BLaER1 treated with 17β-estradiol and CSF1 and Interleukin-3, amounts not matched to agents 10 nM and 100 nM (cell line): ENCODE measurements at regions not wholly inside any gene's neighbourhood (a gene's known extent, or its start where the extent isn't known, plus 50 kb on each side); places are given as distances from the start of the nearest gene placed in this dataset.

Experiments used
- H3K27ac ChIP-seq, 11 experiments: shearing (Covaris generic); formaldehyde crosslinking; 2 replicates each; pipeline ENCODE4 v1.8.1; 2022
- H3K27me3 ChIP-seq, 11 experiments: shearing (Covaris generic); formaldehyde crosslinking; 2 replicates each; pipeline ENCODE4 v1.8.1; 2022
- H3K36me3 ChIP-seq, 11 experiments: shearing (Covaris generic); formaldehyde crosslinking; 2 replicates each; pipeline ENCODE4 v1.8.1; 2022
- H3K4me1 ChIP-seq, 10 experiments: shearing (Covaris generic); formaldehyde crosslinking; 2 replicates each; pipeline ENCODE4 v1.8.1; 2022
- H3K4me2 ChIP-seq, 11 experiments: shearing (Covaris generic); formaldehyde crosslinking; 2 replicates each; pipeline ENCODE4 v1.8.1; 2022
- H3K4me3 ChIP-seq, 10 experiments: shearing (Covaris generic); formaldehyde crosslinking; 2 replicates each; pipeline ENCODE4 v1.8.1; 2022
- H3K9ac ChIP-seq, 11 experiments: shearing (Covaris generic); formaldehyde crosslinking; 2 replicates each; pipeline ENCODE4 v1.8.1; 2022
- H3K9me3 ChIP-seq, 11 experiments: shearing (Covaris generic); formaldehyde crosslinking; replicated peaks in 1 of 11; 2 replicates each; pipeline ENCODE4 v1.8.1; 2022
- H4K20me1 ChIP-seq, 11 experiments: shearing (Covaris generic); formaldehyde crosslinking; 2 replicates each; pipeline ENCODE4 v1.8.1; 2022
- Cebpa-rat ChIP-seq, 11 experiments: shearing (Covaris generic); IDR thresholded peaks; 2 replicates each; pipeline ENCODE4 v1.8.1; 2022

DNA sequence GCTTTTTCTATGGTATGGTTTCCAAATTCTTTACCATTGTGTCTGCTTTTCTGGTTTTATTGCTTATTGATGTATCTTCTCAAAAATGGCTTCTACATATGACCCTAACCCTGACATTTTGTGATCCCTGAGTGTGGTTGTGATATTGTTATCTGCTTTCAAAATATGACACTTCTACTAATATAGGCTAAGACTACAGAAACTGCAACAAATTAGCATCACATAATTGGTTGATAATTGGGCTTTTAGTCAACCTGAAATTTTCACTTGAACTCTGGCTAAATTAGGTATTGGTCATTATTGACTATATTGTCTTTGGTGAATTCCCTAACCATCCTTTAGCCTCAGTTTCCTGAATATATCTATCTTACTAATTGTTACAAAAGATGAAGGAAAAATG, 246.1 kb downstream of the PIK3C3 start:
- no peaks in the 10 kb centered on the region for H3K27me3 ChIP-seq
- TF ChIP-seq Cebpa-rat (IDR thresholded peaks at IDR 0.05), result no peak
- H3K9ac ChIP-seq, result no peak overlapping the region
- no peak overlapping the region for H3K4me2 ChIP-seq
- H3K9me3 ChIP-seq, result peaks cover 0 to 16% (median 13%) of the 10 kb centered on the region in 11 experiments; a peak in 12 of 22 replicates
- no peak overlapping the region for H3K4me3 ChIP-seq
- no peaks in the 10 kb centered on the region for H3K36me3 ChIP-seq
- no peak overlapping the region for H3K27ac ChIP-seq
- no peaks in the 10 kb centered on the region for H4K20me1 ChIP-seq
- no peaks in the 10 kb centered on the region for H3K4me1 ChIP-seq

DNA sequence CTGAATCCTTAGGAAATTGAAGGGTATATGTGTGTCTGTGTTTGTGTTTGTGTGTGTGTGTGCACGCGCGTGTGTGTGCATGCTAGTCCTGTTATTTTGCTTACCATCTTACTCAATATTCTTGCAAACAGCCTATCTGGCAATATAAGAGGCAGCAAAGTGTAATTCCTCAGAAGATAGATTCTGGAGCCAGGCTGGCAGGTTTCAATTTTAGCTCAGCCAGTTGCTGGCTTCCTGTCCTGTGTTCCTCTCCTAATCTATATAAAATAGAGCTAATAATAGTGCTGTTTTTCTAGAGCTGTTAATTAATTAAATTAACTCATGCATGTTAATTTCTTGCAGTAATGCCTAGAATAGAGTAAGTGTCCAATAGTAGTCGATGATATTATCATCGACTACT, 256.2 kb downstream of the PIK3C3 start:
- peaks cover 0 to 32% (median 27%) of the 10 kb centered on the region in 10 experiments; a peak in 17 of 20 replicates for H3K4me1 ChIP-seq
- H3K4me3 ChIP-seq, result no peak overlapping the region
- H3K9ac ChIP-seq, result no peak overlapping the region
- no peaks in the 10 kb centered on the region for H3K36me3 ChIP-seq
- TF ChIP-seq Cebpa-rat (IDR thresholded peaks at IDR 0.05), result no peak
- H3K27me3 ChIP-seq, result no peaks in the 10 kb centered on the region
- H4K20me1 ChIP-seq, result no peaks in the 10 kb centered on the region
- H3K9me3 ChIP-seq, result peaks cover 0 to 31% (median 17%) of the 10 kb centered on the region in 11 experiments; a peak in 15 of 22 replicates
- peak overlapping the region in 8 of 11 experiments; percentile 3 to 74 (median 53); a peak in 13 of 22 replicates for H3K4me2 ChIP-seq
- H3K27ac ChIP-seq, result no peak overlapping the region

DNA sequence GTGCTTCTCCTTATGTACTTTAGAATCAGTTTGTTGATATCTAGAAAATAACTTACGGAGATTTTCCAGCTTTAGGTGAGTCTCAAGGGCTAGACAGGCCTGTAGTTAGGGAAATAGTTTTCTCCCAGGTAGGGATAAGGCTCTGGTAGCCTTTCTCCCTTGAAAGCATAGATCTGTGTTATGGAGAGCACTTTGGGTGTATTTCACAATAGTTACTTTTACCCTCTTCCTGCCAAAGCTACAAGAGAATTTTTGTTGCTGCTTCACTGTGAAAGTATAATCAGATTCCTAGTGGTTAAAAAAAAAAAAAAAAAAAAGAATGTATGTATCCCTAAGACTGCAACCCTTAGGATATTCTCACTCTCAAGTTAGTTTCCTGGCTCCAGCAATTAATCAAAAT, 267.5 kb downstream of the PIK3C3 start:
- Histone ChIP-seq H3K9me3 (peaks cover 11 to 29% (median 15%) of the 10 kb centered on the region in 11 experiments; a peak in 20 of 22 replicates), H3K36me3 (no peaks in the 10 kb centered on the region), H3K4me3 (no peak overlapping the region), H3K9ac (no peak overlapping the region), H3K27ac (no peak overlapping the region), H4K20me1 (no peaks in the 10 kb centered on the region), H3K4me2 (no peak overlapping the region), H3K4me1 (peaks cover 0 to 16% (median 2%) of the 10 kb centered on the region in 10 experiments; a peak in 5 of 20 replicates), H3K27me3 (no peaks in the 10 kb centered on the region)
- no peak for TF ChIP-seq Cebpa-rat (IDR thresholded peaks at IDR 0.05)

DNA sequence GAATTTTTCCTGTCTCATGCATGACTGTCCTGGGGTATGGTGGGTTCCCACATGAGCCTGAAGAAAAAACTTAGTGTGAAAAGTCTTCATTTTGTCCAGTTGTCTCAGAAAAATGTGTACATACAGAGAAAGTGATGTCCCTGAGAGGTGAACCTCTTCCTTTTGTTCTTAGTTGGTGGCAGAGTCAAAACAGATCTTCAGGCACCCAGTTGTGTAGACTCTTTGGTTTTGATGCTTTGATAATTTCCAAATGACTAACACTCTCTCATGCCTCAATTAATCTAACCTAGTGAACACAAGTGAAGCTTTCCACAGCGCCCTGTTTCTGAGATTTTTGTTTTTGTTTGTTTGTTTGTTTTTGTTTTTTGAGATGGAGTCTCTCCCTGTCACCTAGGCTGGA, 273.5 kb downstream of the PIK3C3 start:
- no peak for TF ChIP-seq Cebpa-rat (IDR thresholded peaks at IDR 0.05)
- Histone ChIP-seq H4K20me1 (no peaks in the 10 kb centered on the region), H3K9ac (no peak overlapping the region), H3K36me3 (no peaks in the 10 kb centered on the region), H3K4me3 (no peak overlapping the region), H3K4me1 (peaks cover 0 to 3% (median 0%) of the 10 kb centered on the region in 10 experiments; a peak in 1 of 20 replicates), H3K27ac (no peak overlapping the region), H3K9me3 (peaks cover 0 to 6% (median 1%) of the 10 kb centered on the region in 11 experiments; a peak in 7 of 22 replicates), H3K27me3 (no peaks in the 10 kb centered on the region), H3K4me2 (no peak overlapping the region)

DNA sequence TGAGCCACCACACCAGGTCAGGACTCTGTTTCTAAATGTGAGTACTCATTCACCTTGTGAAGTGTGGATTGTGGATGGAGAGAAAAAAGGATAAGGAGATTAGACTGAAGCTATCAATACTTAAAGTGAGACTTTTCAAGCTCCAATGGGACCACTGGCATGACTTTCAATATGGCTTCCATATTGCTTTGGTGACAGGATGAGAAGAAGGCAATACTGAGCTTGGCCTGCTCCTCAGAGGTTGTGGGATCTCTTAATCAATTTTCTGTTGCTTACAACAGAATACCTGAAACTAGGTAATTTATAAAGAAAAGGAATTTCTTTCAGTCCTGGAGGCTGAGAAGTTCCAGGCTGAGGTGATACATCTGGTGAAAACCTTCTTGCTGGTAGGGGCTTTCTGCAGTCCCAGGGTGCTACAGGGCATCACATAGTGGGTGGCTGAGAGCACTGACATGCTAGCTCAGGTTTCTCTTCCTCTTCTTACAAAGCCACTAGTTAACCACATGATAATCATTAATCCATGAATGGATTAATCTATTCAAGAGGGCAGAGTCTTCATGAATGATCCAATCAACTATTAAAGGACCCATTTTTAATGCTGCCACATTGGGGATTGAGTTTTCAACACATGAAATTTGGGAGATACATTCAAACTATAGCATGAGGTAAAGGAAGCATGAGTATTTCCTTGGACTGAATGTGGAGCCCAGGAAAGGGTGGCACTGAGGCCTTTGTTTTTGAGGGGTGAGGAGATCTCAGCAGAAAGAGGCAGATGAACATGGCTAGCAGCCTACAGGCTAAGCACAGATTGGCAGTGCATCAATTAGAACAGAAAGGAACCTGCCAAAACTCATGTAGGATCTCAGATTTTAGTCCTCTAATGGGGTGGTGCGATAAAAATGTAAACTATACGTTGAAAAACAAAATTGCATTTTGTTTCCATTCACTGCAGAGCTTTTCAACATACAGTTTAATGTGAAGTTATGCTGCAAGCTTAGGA, 274.5 kb downstream of the PIK3C3 start:
- H3K27ac ChIP-seq, result no peak overlapping the region
- TF ChIP-seq Cebpa-rat (IDR thresholded peaks at IDR 0.05), result no peak
- H3K9ac ChIP-seq, result no peak overlapping the region
- H3K4me3 ChIP-seq, result no peak overlapping the region
- no peaks in the 10 kb centered on the region for H3K36me3 ChIP-seq
- peaks cover 0 to 3% (median 0%) of the 10 kb centered on the region in 10 experiments; a peak in 1 of 20 replicates for H3K4me1 ChIP-seq
- no peaks in the 10 kb centered on the region for H3K27me3 ChIP-seq
- peaks cover 0 to 4% (median 0%) of the 10 kb centered on the region in 11 experiments; a peak in 3 of 22 replicates for H3K9me3 ChIP-seq
- H4K20me1 ChIP-seq, result no peaks in the 10 kb centered on the region
- no peak overlapping the region for H3K4me2 ChIP-seq

DNA sequence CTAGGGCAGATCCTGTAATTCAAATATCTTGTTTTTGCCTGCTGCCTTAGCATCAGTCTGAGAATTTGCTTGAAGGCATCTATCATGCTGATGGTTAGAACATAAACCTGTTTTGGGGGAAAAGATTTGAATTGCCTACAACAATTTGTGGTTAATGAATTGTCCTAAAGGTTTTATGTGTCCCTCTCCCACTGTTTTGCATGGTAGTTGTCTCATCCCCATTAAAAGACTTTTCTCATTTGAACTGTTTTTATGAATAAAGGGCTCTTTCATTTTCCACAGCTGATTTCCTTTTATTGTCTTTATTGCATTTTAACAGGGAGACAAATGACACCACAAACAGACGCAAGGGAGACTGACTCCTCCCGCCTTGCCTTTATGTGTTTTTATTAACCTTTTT, 275.6 kb downstream of the PIK3C3 start:
- Histone ChIP-seq H4K20me1 (no peaks in the 10 kb centered on the region), H3K36me3 (no peaks in the 10 kb centered on the region), H3K27ac (no peak overlapping the region), H3K9ac (no peak overlapping the region), H3K4me3 (no peak overlapping the region), H3K27me3 (no peaks in the 10 kb centered on the region), H3K4me2 (no peak overlapping the region), H3K9me3 (no peaks in the 10 kb centered on the region), H3K4me1 (peaks cover 0 to 3% (median 0%) of the 10 kb centered on the region in 10 experiments; a peak in 1 of 20 replicates)
- TF ChIP-seq Cebpa-rat (IDR thresholded peaks at IDR 0.05), result no peak

DNA sequence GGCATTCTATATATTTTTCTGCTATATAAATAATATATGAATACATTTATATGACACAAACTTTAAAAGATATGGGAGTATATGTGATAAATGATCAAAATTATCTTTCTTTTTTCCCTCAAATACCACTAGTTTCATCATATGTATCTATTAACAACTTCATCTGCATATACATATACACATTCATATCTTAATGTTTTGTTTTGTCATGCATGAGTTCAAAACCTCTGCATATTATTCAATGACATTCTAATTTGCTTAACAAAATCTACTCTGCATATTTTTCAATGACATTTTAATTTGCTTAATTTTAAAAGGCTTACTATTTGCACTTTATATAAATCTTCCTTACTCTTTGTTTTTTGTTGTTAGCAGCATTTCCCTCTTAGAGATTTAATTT, 276.2 kb downstream of the PIK3C3 start:
- no peak overlapping the region for H3K4me2 ChIP-seq
- no peaks in the 10 kb centered on the region for H4K20me1 ChIP-seq
- H3K9me3 ChIP-seq, result no peaks in the 10 kb centered on the region
- peaks cover 0 to 3% (median 0%) of the 10 kb centered on the region in 10 experiments; a peak in 1 of 20 replicates for H3K4me1 ChIP-seq
- no peak for TF ChIP-seq Cebpa-rat (IDR thresholded peaks at IDR 0.05)
- no peak overlapping the region for H3K27ac ChIP-seq
- H3K27me3 ChIP-seq, result no peaks in the 10 kb centered on the region
- no peaks in the 10 kb centered on the region for H3K36me3 ChIP-seq
- H3K4me3 ChIP-seq, result no peak overlapping the region
- H3K9ac ChIP-seq, result no peak overlapping the region

DNA sequence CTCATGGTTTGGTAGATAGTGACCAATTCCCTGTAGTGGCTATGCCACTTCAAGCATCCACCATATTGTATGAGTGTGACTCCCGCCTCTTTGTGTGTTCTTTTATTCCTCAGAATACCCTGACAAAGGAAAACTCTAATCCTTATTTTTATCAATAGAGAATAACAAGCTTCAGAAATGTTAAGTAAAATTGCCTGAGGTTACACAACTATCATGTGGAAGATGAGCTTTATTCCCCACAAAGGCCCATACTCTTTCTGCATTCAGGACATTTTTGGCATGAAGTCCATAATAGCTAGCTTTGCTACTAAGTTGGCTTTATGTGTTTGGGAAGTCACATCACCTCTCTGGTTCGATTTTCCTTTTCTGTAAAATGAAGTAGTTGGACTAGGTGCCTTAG, 276.8 kb downstream of the PIK3C3 start:
- Histone ChIP-seq H4K20me1 (no peaks in the 10 kb centered on the region), H3K4me3 (no peak overlapping the region), H3K4me1 (peaks cover 0 to 3% (median 0%) of the 10 kb centered on the region in 10 experiments; a peak in 1 of 20 replicates), H3K36me3 (no peaks in the 10 kb centered on the region), H3K9ac (no peak overlapping the region), H3K27ac (no peak overlapping the region), H3K9me3 (no peaks in the 10 kb centered on the region), H3K27me3 (no peaks in the 10 kb centered on the region), H3K4me2 (no peak overlapping the region)
- TF ChIP-seq Cebpa-rat (IDR thresholded peaks at IDR 0.05), result no peak

DNA sequence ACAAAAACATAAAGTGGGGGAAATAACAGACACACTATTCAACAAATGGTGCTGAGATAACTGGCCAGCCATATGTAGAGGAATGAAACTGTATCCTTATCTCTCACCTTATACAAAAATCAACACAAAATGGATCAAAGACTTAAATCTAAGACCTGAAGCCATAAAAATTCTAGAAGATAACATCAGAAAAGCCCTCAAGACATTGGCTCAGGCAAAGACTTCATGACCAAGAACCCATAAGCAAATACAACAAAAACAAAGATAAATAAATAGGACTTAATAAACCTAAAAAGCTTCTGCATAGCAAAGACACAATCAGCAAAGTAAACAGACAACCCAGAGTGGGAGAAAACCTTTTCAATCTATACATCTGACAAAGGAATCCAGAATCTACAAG, 278.9 kb downstream of the PIK3C3 start:
- TF ChIP-seq Cebpa-rat (IDR thresholded peaks at IDR 0.05), result no peak
- no peak overlapping the region for H3K4me3 ChIP-seq
- no peaks in the 10 kb centered on the region for H3K36me3 ChIP-seq
- H3K9me3 ChIP-seq, result peaks cover 0 to 8% (median 0%) of the 10 kb centered on the region in 11 experiments; a peak in 1 of 22 replicates
- no peak overlapping the region for H3K27ac ChIP-seq
- no peaks in the 10 kb centered on the region for H3K4me1 ChIP-seq
- no peak overlapping the region for H3K9ac ChIP-seq
- H3K27me3 ChIP-seq, result no peaks in the 10 kb centered on the region
- H3K4me2 ChIP-seq, result no peak overlapping the region
- H4K20me1 ChIP-seq, result no peaks in the 10 kb centered on the region
